Upper lobe of left lung (tissue), 6 donors: ENCODE measurements at regions not wholly inside any gene's neighbourhood (a gene's known extent, or its start where the extent isn't known, plus 50 kb on each side); places are given as distances from the start of the nearest gene placed in this dataset.
"Not testable (repeated sequence)": the region's sequence is repeated elsewhere in the genome, so short reads cannot be mapped to it uniquely, and the experiment has no call there.

Source experiments
- ATAC-seq, 2 donors: fragments of 200-7000 bp; cut with Tn5 transposase; one replicate each; pipeline ENCODE4 v1.9.1; 2022; ENCODE audit warnings: mild to moderate bottlenecking in 2 of 2, moderate library complexity in 2 of 2; ENCODE audit not compliant: low FRiP score in 2 of 2
- DNase-seq, 2 donors: peaks; one replicate each; pipeline ENCODE4 v3.0.0-alpha.2; 2019 to 2020
- H3K27ac ChIP-seq, 4 donors: fragments of 200-600 bp; sonication (generic); one replicate each; pipeline ENCODE4 v1.5.1; 2016 to 2019
- H3K27me3 ChIP-seq, 4 donors: fragments of 200-600 bp; sonication (generic); one replicate each; pipeline ENCODE4 v1.5.1; 2017 to 2019
- H3K36me3 ChIP-seq, 4 donors: fragments of 200-600 bp; sonication (generic); one replicate each; pipeline ENCODE4 v1.5.1; 2016 to 2019
- H3K4me1 ChIP-seq, 4 donors: fragments of 200-600 bp; sonication (generic); one replicate each; pipeline ENCODE4 v1.5.1; 2018 to 2019
- H3K4me3 ChIP-seq, 4 donors: fragments of 200-600 bp; sonication (generic); one replicate each; pipeline ENCODE4 v1.5.1; 2017 to 2019; ENCODE audit warnings: mild to moderate bottlenecking in 2 of 4, moderate library complexity in 1 of 4
- H3K9me3 ChIP-seq, 4 donors: fragments of 200-600 bp; sonication (generic); one replicate each; pipeline ENCODE4 v1.5.1; 2018 to 2019
- CTCF ChIP-seq, 6 experiments: fragments of 450-650 bp in 4 of 6; fragments of 200-600 bp in 2 of 6; sonication (generic) in 2 of 6; IDR thresholded peaks; one replicate each; pipeline ENCODE4 v1.5.1; 2016 to 2019; ENCODE audit warnings: antibody characterized with exemption in 6 of 6
- EP300 ChIP-seq, 4 donors: sonication (generic); formaldehyde crosslinking; IDR thresholded peaks; one replicate each; pipeline ENCODE4 v1.5.1; 2017; ENCODE audit warnings: antibody characterized with exemption in 4 of 4, control low read depth in 2 of 4
- POLR2A ChIP-seq, 4 donors: fragments of 450-650 bp; IDR thresholded peaks; one replicate each; pipeline ENCODE4 v1.5.1; 2016 to 2017; ENCODE audit warnings: antibody characterized with exemption in 4 of 4, mild to moderate bottlenecking in 2 of 4
- POLR2AphosphoS5 ChIP-seq, 2 donors: sonication (generic); formaldehyde crosslinking; IDR thresholded peaks; one replicate each; pipeline ENCODE4 v1.5.1; 2017; ENCODE audit warnings: antibody characterized with exemption in 2 of 2
- WGBS, 2 donors: methylation state at CpG; one replicate each; pipeline ENCODE4 v1.1.5; 2017 to 2018; 5-methylcytosine and 5-hydroxymethylcytosine counted together
- donor health status: DM: no; HTN: no; CAD: no; lungs with moderate emphysema.
- donor health status: DM: no; HTN: yes; CAD: no; lungs with severe emphysema.

DNA sequence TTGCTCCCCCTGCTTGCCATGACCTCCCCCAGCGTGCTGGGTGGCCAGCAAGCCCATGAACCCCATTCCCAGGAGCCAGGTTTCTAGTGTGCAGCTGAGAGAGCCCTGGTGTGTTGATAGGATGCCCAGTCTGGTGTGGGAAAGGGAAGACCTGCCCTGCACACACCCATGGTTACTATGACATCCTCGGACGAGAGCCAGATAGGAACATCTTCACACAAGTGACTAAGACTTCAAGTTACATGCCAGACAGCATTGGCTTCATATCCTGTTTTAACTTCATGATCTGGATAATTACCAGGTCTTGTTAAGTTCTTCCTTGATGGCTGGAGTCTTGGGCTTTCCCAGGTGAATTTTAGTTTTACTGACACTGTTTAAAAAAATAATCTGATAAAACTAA is 196.6 kb upstream of the EGLN3 start:
- no peak overlapping the region for H3K4me3 ChIP-seq
- H3K27me3 ChIP-seq: no peaks in the 10 kb centered on the region
- no peak overlapping the region for H3K27ac ChIP-seq
- peak in 1 of 2 donors; percentile 67 for ATAC-seq
- DNase-seq: no peak
- no peaks in the 10 kb centered on the region for H3K4me1 ChIP-seq
- H3K36me3 ChIP-seq: no peaks in the 10 kb centered on the region
- TF ChIP-seq POLR2A (IDR thresholded peaks at IDR 0.05) (no peak), CTCF (IDR thresholded peaks at IDR 0.05) (no peak), EP300 (IDR thresholded peaks at IDR 0.05) (no peak), POLR2AphosphoS5 (IDR thresholded peaks at IDR 0.05) (no peak)
- peaks cover 8 to 13% (median 11%) of the 10 kb centered on the region in 4 donors for H3K9me3 ChIP-seq
- 45 to 55% methylated on average over 3 of the region's 3 CpGs for WGBS, 2 donors

- H3K9me3 ChIP-seq: peaks cover 13 to 21% (median 17%) of the 10 kb centered on the region in 4 donors
Measured at GRCh38 chr14:34140127-34140526, 189.3 kb upstream of the EGLN3 start.

GRCh38 chr14:34139160-34140121 is 188.6 kb upstream of the EGLN3 start:
- H3K4me3 ChIP-seq, H3K27me3 ChIP-seq, H3K36me3 ChIP-seq: not testable (repeated sequence)
- TF ChIP-seq EP300 (IDR thresholded peaks at IDR 0.05): peak in 1 of 4 donors; percentile 35
- peak in 1 of 6 experiments; percentile 23 for TF ChIP-seq CTCF (IDR thresholded peaks at IDR 0.05)
- TF ChIP-seq POLR2AphosphoS5 (IDR thresholded peaks at IDR 0.05): peak in 1 of 2 donors; percentile 52
- DNase-seq (peak in 1 of 2 donors; percentile 78), ATAC-seq (peak; percentile 63 to 86)
- H3K27ac ChIP-seq: peak overlapping the region in 1 of 4 donors; percentile 26
- peaks cover 16 to 26% (median 23%) of the 10 kb centered on the region in 4 donors for H3K4me1 ChIP-seq
- 40 to 48% methylated on average over 7 to 11 of the region's 13 CpGs for WGBS, 2 donors
- H3K9me3 ChIP-seq: peaks cover 9 to 15% (median 11%) of the 10 kb centered on the region in 4 donors

More at GRCh38 chr14:34140127-34140526, 189.3 kb upstream of the EGLN3 start:
- H3K36me3 ChIP-seq, H3K27ac ChIP-seq, ATAC-seq, H3K27me3 ChIP-seq, DNase-seq, H3K4me3 ChIP-seq: not testable (repeated sequence)
- peaks cover 16 to 26% (median 23%) of the 10 kb centered on the region in 4 donors for H3K4me1 ChIP-seq
- WGBS, 2 donors: 66 to 88% methylated on average over 1 to 6 of the region's 6 CpGs

DNA sequence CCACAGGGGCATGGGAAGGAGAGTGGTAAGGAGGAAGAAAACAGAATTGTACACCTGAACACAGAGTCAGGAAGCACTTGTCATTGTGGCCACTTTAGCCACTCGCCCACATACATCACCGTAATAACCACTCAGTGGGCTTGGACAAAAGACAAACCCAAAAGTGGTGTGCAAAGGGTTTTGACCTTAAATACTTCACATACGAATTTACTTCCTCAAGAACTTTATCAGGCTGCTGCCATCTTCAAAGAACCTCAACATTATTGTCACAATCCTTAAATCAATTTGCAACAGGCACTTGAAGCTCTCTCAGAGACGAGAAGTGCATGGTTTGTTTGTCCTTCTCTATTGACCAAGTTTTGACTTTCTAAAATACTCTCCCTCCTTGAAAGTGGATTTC is 187.3 kb upstream of the EGLN3 start:
- Histone ChIP-seq H3K27me3 (no peaks in the 10 kb centered on the region), H3K36me3 (no peaks in the 10 kb centered on the region), H3K4me3 (no peak overlapping the region), H3K4me1 (peaks cover 16 to 26% (median 23%) of the 10 kb centered on the region in 4 donors), H3K27ac (no peak overlapping the region), H3K9me3 (peaks cover 3 to 12% (median 8%) of the 10 kb centered on the region in 4 donors)
- DNase-seq (peak in 1 of 2 donors; percentile 59), ATAC-seq (peak; percentile 50 to 91)
- TF ChIP-seq CTCF (IDR thresholded peaks at IDR 0.05) (no peak), POLR2AphosphoS5 (IDR thresholded peaks at IDR 0.05) (peak; percentile 53 to 54), EP300 (IDR thresholded peaks at IDR 0.05) (peak in 1 of 4 donors; percentile 78), POLR2A (IDR thresholded peaks at IDR 0.05) (no peak)
- WGBS, 2 donors: 34 to 39% methylated on average over 4 of the region's 4 CpGs

GRCh38 chr14:34137001-34137745 is 186.3 kb upstream of the EGLN3 start:
- Histone ChIP-seq H3K36me3 (no peaks in the 10 kb centered on the region), H3K4me1 (peaks cover 16 to 26% (median 23%) of the 10 kb centered on the region in 4 donors), H3K27me3 (no peaks in the 10 kb centered on the region), H3K9me3 (peaks cover 0 to 9% (median 3%) of the 10 kb centered on the region in 4 donors), H3K4me3 (no peak overlapping the region), H3K27ac (no peak overlapping the region)
- DNase-seq (no peak), ATAC-seq (no peak)
- TF ChIP-seq POLR2AphosphoS5 (IDR thresholded peaks at IDR 0.05) (no peak), POLR2A (IDR thresholded peaks at IDR 0.05) (no peak), EP300 (IDR thresholded peaks at IDR 0.05) (no peak), CTCF (IDR thresholded peaks at IDR 0.05) (no peak)
- WGBS, 2 donors: 57 to 77% methylated on average over 3 of the region's 3 CpGs
